ENCODE measurements at regions not wholly inside any gene's neighbourhood (a gene's known extent, or its start where the extent isn't known, plus 50 kb on each side); places are given as distances from the start of the nearest gene placed in this dataset.

DNA sequence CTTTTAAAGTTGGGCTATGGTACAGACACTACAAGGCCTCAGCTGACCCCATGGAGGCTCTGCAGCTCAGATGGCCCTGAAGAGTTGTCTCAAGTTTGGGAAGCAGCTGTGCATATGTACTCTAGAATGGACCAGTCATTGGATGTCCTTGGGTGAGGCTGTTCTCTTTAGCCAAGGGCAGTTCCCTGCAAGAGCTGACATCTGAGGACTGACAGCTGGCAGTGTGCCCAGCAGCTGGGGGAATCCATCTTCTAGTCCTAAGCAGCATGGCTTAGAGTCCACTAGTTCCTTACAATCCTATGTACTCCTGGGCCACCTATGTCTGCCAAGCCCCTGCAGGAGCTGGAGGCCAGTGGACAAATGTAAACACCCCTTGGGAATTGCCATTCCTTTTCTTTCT lies 76.5 kb downstream of the C11orf91 start:
- intact Hi-C loops (cut with DNase I): no loop called here
- H3K9me3 ChIP-seq: no peaks in the 10 kb centered on the region
- no peaks in the 10 kb centered on the region for H3K36me3 ChIP-seq
- FAIRE-seq (no peak), DNase-seq (peak in 1 of 6 donors; percentile 22), ATAC-seq (no peak)
- H3K4me1 ChIP-seq: no peaks in the 10 kb centered on the region
- no peak overlapping the region for H3K4me3 ChIP-seq
- no peaks in the 10 kb centered on the region for H3K27me3 ChIP-seq
- no peak overlapping the region for H3K27ac ChIP-seq
- TF ChIP-seq, protein P1, sequence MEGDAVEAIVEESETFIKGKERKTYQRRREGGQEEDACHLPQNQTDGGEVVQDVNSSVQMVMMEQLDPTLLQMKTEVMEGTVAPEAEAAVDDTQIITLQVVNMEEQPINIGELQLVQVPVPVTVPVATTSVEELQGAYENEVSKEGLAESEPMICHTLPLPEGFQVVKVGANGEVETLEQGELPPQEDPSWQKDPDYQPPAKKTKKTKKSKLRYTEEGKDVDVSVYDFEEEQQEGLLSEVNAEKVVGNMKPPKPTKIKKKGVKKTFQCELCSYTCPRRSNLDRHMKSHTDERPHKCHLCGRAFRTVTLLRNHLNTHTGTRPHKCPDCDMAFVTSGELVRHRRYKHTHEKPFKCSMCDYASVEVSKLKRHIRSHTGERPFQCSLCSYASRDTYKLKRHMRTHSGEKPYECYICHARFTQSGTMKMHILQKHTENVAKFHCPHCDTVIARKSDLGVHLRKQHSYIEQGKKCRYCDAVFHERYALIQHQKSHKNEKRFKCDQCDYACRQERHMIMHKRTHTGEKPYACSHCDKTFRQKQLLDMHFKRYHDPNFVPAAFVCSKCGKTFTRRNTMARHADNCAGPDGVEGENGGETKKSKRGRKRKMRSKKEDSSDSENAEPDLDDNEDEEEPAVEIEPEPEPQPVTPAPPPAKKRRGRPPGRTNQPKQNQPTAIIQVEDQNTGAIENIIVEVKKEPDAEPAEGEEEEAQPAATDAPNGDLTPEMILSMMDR (IDR thresholded peaks at IDR 0.05): no peak

DNA sequence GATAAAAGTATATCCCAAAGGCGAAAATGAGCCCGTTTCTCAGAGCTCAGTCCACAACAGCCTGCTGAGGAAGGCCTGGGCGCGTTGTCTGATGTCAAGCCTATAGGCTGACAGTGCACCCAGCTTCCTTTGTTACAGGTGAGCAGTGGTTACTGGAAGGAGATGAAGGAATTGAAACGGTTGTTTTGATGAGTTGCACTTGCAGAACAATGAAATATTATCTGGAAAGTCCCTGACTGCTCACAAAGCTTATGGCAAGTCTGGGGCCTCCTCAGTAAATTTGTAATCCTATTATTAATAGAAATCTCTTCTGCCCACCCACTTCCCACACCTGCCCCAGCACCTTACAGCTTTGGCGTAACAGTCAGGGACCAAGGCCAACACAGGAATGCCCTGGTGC lies 77.8 kb downstream of the C11orf91 start:
- Histone ChIP-seq H3K9me3 (no peaks in the 10 kb centered on the region), H3K27me3 (no peaks in the 10 kb centered on the region), H3K27ac (no peak overlapping the region), H3K4me1 (no peaks in the 10 kb centered on the region), H3K36me3 (no peaks in the 10 kb centered on the region), H3K4me3 (no peak overlapping the region)
- intact Hi-C loops (cut with DNase I): no loop called here
- TF ChIP-seq, protein P1 (IDR thresholded peaks at IDR 0.05): no peak
- FAIRE-seq (no peak), DNase-seq (no peak), ATAC-seq (no peak)
- 60 to 66% methylated on average over 6 of the region's 6 CpGs for whole genome bisulfite sequencing, 2 donors

DNA sequence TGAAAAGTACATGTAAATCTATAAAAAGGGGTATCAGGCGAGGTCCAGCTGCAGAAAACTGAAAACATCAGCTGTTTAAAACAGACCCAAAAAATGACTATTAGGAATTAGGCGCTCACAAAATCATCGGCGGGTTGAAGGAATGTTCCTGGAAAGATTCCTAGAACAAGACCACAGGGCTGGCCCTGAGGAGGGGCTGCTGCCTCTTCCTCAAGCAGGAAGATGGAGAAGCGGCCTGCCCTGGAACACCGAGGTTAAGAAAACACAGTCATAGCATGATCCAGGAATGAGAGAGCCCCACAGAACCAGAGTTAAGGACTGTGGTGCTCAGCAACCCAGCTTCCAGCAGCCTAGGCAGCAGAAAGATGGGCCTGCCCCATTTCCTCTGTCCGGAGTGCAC lies 78.4 kb downstream of the C11orf91 start:
- Histone ChIP-seq H3K27ac (no peak overlapping the region), H3K36me3 (no peaks in the 10 kb centered on the region), H3K9me3 (no peaks in the 10 kb centered on the region), H3K4me3 (no peak overlapping the region), H3K27me3 (no peaks in the 10 kb centered on the region), H3K4me1 (no peaks in the 10 kb centered on the region)
- DNase-seq: no peak
- intact Hi-C loops (cut with DNase I): no loop called here
- peak in 1 of 4 donors; percentile 43 for ATAC-seq
- TF ChIP-seq, protein P1 (IDR thresholded peaks at IDR 0.05): no peak
- FAIRE-seq: no peak
- 66 to 76% methylated on average over 7 of the region's 7 CpGs for WGBS, 2 donors

DNA sequence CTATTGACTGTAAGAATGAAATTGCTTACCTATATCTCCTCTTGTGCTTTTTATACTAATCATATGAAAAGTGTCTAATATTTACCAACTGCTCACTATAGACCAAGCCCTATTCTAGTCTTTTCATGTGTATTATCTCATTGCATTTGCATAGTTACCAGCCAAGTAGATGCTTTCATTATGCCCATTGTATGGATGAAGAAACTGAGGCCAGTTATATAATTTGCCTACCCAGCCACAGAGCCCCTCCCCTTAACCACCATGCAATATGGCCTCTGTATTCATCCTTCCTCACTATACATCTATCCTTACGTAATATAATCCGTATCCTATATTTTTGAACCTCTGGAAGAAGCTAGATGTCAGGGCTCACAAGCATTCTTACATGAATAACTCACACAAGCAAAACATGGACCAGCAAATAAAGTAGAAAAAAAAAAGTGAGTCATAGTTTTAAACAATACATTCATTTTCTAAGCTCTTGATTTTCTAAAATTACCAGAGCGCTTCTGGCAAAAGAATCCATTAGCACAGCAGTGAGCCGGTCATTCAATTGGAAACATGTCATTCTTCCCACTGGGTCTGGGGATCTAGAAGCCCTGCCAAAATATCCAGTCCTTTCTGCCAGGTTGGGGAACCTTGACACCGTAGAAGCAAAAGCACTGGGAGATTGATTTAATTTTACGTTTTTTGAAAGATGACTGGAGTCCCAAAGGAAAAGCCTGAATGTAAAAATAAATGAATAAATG lies 80.0 kb downstream of the C11orf91 start:
- ATAC-seq (peak in 2 of 4 donors; percentile 46 to 73), FAIRE-seq (no peak), DNase-seq (no peak)
- TF ChIP-seq, protein P1 (IDR thresholded peaks at IDR 0.05): no peak
- Histone ChIP-seq H3K36me3 (no peaks in the 10 kb centered on the region), H3K27ac (no peak overlapping the region), H3K4me1 (no peaks in the 10 kb centered on the region), H3K9me3 (no peaks in the 10 kb centered on the region), H3K4me3 (no peak overlapping the region), H3K27me3 (no peaks in the 10 kb centered on the region)
- intact Hi-C loops (cut with DNase I): no loop called here
- 37 to 42% methylated on average over 6 of the region's 6 CpGs for WGBS, 2 donors

DNA sequence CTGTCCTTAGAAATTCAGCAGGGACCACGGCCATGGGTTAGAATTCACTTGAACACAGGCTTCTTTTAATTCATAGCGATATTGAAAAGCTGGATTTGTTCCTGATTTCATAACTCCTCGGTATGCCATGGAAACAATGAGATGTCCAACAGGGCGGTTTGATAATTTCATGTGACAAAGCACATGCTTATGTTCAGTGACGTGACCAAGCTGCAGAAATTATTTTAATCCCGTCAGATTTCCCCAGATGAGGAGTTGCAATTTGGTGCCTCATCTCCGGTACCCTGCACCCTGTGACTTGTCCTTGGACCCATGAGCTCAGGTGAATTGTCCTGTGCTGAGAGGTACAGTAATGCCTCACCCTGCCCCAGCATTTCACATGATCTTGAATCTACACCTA lies 81.7 kb downstream of the C11orf91 start:
- Histone ChIP-seq H3K27ac (no peak overlapping the region), H3K27me3 (no peaks in the 10 kb centered on the region), H3K4me3 (no peak overlapping the region), H3K4me1 (no peaks in the 10 kb centered on the region), H3K9me3 (no peaks in the 10 kb centered on the region), H3K36me3 (no peaks in the 10 kb centered on the region)
- DNase-seq (no peak), ATAC-seq (no peak), FAIRE-seq (no peak)
- WGBS, 2 donors: 70 to 72% methylated on average over 7 of the region's 7 CpGs
- TF ChIP-seq, protein P1 (IDR thresholded peaks at IDR 0.05): no peak
- intact Hi-C loops (cut with DNase I): no loop called here

Data from pancreas (tissue), 10 donors.